HG02798 (cell line): ENCODE measurements at regions not wholly inside any gene's neighbourhood (a gene's known extent, or its start where the extent isn't known, plus 50 kb on each side); places are given as distances from the start of the nearest gene placed in this dataset.
"Not testable (repeated sequence)": the region's sequence is repeated elsewhere in the genome, so short reads cannot be mapped to it uniquely, and the experiment has no call there.

ENCODE experiments used
- ATAC-seq: cut with Tn5 transposase; IDR thresholded peaks from one replicate; pipeline ENCODE4 v1.9.1; 2021; ENCODE audit warnings: mild to moderate bottlenecking; ENCODE audit not compliant: unreplicated experiment, poor library complexity

DNA sequence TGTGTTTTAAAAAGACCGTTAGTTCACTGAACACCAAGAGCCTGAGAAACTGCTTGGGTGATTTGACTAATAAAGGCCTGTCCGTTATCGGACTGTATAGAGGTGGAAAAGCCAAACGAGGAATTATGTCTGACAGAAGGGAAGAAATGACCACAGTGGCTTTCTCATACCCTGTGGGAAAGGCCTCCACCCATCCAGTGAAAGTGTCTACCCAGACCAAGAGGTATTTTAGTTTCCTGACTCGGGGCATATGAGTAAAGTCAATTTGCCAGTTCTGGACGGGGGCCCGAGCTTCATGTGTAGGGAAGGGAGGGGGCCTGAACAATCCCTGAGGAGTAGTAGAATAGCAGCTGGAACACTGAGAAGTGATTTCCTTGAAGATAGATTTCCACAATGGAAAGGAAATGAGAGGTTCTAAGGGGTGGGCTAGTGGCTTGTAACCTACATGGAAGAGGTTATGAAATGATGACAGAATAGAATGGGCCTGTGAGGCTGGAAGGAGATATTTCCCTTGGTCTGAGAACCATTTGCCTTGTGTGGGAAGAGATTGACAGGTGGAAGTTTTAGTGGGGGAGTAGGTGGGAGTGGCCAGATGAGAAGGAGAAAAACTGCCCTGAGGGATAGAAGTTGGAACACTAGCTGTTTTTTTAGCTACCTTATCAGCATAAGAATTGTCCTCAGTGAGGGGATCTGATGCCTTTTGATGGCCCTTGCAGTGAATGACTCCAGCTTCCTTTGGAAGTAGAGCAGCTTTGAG, 106.4 kb upstream of the PPM1J start:
- ATAC-seq, result not testable (repeated sequence)

DNA sequence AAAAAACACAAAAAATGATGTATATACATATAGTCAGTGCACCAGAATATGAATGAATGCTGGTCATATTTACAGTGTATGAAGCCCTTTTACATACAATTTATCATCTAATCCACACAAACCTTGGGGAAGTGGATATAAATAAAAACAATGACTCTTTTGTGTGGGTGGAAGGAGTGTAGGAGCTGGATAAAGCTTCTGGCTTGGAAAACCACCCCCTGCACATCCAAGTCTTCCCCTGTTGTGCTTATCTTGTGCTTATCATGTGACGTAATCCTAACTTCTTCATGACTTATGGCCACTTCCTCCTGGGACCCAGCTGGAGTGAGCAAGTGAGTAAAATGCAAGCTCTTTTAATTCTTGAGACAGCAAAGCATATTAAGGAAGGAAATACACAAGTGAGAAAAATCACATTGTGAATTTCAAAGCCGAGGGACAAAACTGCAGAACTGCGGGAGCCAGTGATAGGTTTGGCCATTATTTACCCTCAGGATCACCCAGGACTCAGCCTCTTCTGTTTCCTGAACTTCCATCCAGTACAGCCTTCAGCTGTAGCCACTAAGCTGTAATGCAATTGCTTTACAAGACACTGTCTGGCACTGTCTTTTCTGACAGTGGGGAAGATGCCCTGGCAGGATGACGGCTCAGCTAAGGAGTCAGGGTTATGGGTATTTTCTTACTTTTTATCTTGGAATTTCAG, 104.0 kb upstream of the PPM1J start:
- no peak for ATAC-seq

DNA sequence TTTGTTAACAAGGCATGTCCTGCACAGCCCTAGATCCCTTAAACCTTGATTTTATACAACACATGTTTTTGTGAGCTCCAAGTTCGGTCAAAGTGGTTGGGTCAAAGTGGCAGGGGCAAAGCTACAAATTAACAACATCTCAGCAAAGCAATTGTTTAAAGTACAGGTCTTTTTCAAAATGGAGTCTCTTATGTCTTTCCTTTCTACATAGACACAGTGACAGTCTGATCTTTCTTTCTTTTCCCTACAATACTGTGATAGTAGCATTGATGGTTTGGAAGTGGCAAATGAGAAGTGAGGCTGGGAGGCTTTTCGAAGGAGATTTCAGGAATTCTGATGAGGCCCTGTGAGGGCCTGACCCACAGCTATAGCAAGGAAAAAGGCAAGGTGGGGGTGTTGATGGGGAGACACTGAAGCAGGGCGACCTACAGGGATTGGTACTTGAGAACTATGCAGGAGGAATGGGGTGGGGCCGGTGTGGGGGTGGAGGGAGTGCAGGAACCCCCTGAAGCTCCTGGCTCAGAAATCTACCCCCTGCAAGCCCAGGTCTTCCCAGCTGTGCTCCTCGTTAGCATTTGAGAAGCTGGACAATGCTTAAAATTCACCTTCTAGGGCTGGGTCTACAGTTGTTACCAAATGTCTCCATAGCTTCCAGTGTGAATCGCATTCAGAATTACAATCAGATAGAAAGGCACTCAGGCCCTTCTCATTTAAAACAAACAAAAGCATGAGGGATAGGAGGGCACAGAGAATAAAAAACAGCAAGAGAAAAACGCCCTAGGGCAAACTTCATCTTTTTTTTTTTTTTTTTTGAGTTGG, 102.6 kb upstream of the PPM1J start:
- ATAC-seq, result no peak

- ATAC-seq, result no peak
These were observed 100.2 kb upstream of the PPM1J start for GRCh38 chr1:112815376-112815775.

GRCh38 chr1:112814645-112815044, 99.5 kb upstream of the PPM1J start:
- ATAC-seq, result not testable (repeated sequence)

- peak; percentile 54 for ATAC-seq
These were observed 93.9 kb upstream of the PPM1J start for GRCh38 chr1:112808861-112809684.

- no peak for ATAC-seq
These were observed 92.9 kb upstream of the PPM1J start for GRCh38 chr1:112807999-112808398.

DNA sequence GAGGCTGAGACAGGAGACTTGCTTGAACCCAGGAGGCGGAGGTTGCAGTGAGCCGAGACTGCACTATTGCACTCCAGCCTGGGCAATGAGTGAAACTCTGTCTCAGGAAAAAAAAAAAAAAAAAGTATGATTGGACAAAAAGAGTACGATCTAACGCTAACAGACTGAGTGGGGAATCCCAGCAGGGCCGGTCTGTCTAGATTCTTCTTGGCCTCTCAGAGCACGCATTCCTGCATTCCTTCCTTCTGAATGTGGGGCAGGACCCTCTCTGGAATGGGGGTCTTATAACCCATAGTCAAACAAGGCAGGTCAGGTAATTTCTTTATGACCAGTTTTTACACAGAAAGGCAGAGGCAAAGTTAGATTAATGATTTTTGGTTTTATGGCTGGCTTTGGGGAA, 92.0 kb upstream of the PPM1J start:
- ATAC-seq, result no peak

DNA sequence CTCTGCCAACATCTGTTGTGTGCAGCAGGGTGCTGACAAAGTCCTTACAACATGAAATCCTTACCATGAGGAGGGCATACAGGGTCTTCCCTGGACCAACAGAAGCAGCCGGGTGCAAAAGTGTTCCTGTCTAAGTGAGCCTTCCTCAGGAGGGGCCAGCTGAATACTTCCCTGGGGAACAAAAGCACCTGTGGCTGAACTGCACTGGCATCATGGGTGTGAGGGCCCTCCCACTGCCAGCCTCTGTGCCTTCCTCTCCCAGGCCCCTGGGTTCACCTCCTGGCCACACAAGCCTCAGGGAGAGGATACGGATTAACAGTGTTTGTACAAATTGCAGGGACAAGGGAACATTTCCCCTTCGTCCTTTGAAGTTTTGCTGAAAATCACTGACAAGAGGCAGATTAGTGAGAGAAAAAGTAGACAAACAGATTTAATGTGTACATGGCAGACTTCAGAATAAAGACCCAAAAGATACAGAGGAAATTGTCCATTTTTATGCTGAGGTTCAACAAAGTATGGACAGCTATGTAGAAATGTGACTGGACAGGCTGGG, 91.0 kb upstream of the PPM1J start:
- ATAC-seq, result no peak

DNA sequence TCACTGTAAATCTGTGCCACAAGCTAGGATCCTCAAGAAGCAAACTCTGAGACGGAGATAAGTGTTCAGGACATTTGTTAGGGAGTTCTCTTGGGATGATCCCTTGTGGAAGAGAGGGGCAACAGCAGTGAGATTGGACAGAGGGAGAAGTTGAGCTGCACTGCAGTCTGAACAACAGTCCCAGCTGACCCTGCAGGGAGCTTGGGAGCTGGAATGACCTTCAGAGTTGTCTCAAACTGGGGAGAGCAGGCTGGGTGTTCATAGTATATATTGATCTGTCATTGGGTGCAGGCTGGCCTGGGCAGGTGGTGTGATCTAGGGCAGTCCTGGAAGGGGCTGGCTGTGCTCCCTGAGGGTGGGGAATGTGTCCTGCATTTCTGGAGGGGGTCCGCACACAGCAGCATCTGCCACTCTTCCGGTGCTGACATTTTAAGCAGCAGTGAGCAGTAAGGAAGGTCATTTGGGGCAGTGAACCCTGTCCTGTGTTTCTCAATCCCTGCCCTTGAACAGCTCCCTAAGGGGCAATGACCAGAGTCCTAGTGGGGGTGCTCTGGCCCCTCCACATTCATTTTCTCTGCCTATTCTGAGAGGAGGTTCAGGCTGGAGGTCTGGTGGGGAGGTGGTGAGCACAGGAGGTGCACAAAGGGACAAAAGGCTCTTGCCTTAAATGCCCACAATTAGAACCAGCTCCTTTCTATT, 90.2 kb upstream of the PPM1J start:
- ATAC-seq, result no peak

DNA sequence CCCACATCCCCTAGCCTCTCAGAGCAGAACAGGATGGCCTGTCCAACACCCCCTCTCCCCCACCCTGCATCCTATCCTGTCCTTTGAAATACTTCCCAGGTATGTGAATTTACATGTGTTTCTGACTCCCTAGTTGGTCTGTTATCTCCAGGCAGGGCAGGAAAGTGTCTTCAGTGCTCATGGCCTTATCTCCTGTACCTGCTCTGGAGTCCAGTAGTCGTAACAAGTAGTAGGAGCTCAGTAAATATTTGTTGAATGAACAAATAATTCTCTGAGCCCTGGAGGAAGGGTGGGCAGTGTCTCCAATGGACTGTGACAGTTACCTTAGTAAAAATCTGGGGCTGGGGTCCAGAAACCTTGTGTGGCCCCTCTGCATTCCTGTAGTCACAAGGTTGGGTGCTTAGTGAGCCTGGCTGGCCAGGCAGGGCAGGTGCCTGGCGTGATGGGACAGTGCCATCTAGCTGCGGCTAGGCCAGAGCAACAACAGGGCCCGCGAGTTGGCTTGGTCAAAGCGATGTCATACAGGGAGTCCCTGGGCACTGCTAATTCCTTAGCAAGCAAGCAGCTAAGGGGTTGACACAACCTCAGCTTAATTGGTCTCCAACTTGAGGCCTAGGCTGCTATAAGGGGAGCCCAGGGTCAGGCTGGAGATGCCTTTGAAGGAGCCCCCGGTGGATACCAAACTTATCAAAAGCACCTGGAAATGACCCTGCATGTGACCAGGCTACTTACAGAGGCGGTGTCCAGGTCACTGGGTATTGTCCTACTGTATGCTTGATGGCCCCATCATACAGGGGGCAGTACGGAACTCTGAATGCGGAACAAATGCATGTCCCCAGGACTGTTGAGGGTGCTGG, 89.0 kb upstream of the PPM1J start:
- ATAC-seq, result peak; percentile 79

GRCh38 chr1:112800289-112800688, 85.2 kb upstream of the PPM1J start:
- no peak for ATAC-seq

DNA sequence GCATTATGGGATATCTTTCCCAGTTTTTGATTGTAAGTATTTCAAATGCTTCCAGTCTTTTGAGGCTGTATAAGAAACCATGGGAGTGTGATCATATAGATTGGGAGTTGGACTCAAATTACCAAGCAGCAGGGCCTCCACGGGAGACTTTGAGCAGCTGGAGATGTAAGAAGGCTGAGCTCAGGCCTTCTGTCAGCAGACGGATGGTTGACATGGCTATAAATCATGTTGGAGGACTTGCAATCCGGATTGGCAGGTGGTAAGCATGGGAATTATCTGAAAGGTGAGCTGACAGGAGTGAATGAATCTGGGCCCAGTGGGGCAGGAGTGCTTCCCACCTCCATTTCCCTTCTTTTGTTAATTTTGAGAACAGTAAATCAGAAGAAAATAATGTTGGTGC, 83.2 kb upstream of the PPM1J start:
- no peak for ATAC-seq

- no peak for ATAC-seq
These were observed 82.1 kb upstream of the PPM1J start for GRCh38 chr1:112797224-112797623.

DNA sequence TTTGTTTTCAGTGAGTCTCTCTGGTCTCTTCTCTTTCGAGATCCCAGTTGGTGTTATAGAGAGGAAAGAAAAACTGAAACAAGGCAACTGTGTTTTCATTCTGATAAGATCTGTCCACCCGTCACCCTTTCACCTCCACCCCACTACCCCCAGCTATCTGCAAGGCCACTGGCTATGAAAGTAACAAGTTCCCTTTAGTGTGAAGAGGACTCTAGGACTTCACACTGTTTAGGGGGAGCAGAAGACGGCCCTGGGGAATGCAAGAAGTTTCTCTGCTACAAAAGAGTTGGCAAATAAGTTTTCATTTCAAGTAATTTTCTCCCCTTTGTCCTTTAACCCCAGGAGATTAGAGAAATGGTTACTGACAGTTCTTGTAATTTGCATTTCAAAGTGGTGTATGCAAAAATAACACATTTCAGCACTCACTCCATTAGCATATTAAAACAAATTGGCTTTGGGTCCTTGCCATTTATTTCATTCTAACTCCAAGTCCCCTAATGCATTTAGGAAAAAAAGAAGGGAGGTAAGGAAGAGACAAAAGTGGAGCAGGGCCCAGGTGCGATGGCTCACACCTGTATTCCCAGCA, 79.6 kb upstream of the PPM1J start:
- peak; percentile 76 for ATAC-seq

DNA sequence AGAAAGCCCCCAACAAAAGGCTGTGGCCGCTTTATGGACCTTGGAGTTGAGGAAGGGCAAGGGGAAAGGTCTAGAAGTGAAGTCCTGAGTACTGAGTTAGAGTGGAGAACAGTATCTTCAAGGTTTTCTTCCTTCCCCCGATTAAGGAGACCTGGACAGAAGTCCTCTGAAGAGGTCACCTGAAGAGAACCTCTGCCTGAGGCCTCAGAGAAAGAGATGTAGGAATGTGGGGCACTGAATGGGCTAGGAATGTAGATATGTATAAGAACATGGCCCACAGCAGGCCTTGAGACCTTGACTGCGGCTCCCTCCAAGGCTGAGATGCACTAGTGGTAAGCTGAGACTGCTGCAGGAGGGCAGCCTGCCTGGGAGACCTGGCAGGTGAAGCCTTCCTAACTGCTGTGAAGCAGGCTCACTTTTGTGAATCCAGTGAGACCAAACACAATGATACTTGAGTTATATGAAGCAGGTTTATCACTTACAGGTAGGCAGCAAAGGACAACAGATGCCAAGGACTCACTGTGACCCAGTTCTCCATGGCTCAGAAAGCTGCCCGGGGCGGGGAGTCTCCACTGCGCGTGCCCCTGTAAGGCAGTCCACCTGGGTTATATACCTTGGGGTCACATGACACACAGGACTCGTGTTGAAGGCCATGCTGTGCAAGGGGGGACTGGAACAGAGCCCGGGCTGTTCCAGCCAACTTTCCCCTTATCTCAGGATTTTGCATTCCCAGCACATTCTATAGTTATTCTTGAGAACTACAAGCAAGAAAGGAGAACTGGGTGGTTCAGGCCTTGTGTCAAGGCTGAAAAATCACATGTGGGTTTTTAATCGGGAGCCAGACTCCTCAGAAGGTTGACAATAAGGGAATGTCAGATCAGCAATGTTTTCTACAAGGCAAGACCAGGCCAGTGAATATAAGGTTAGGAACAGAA, 78.8 kb upstream of the PPM1J start:
- ATAC-seq, result no peak

DNA sequence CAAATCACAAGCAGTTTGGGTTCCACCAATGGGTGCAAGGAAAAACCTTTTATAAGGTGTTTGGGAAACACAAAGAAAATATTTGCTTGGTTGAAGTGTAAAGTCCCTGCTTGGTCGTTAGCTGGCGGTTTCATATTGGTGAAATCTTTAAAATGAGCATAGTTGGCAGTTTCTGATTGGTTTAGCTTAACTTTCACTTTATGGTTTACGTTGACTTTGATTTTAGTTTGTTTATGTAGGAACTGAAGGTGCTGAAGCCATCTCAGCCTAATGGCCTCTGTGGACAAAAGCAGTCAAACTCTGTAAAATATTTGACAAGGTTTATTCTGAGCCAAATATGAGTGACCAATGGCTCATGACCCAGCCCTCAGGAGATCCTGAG, 76.6 kb upstream of the PPM1J start:
- ATAC-seq, result no peak
